ENCODE measurements at regions not wholly inside any gene's neighbourhood (a gene's known extent, or its start where the extent isn't known, plus 50 kb on each side); places are given as distances from the start of the nearest gene placed in this dataset.
"Not testable (repeated sequence)": the region's sequence is repeated elsewhere in the genome, so short reads cannot be mapped to it uniquely, and the experiment has no call there.

DNA sequence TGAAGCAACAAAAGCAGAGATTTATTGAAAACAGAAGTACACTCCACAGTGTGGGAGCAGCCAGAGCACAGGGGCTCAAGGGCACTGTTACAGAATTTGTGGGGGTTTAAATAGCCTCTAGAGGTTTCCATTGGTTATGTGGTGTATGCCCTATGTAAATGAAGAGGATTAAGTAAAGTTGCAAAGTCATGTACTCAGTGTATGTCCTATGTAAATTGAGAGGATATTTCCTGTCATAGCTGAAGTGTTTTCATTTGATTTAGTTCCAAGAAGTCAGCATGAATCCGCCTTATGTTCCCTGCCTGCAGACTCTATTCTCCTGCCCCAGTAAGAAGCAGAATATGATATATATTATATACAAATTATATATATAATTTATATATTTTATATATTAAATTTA, 966.0 kb upstream of the COX7C start:
- Histone ChIP-seq H3K9me2 (ENCODE audit: insufficient read depth, low read length) (no peaks in the 10 kb centered on the region), H3F3A (ENCODE audit: insufficient read depth, low read length, poor library complexity, severe bottlenecking) (no peaks in the 10 kb centered on the region), H3K27ac (ENCODE audit: low read length) (no peak overlapping the region), H2AFZ (ENCODE audit: low read depth, low read length) (no peak overlapping the region), H3K4me2 (ENCODE audit: low read length) (no peak overlapping the region), H3K9ac (ENCODE audit: low read length) (no peak overlapping the region), H3K36me3 (ENCODE audit: insufficient read depth, low read length) (no peaks in the 10 kb centered on the region), H4K20me1 (ENCODE audit: insufficient read depth) (no peaks in the 10 kb centered on the region), H3K4me3 (ENCODE audit: low read length) (no peak overlapping the region), H3K9me3 (ENCODE audit: low read length) (no peaks in the 10 kb centered on the region), H3K27me3 (ENCODE audit: insufficient read depth, low read depth, low read length) (no peaks in the 10 kb centered on the region), H3K79me2 (replicated peaks; ENCODE audit: insufficient read depth, low read length) (no peaks in the 10 kb centered on the region)
- TF ChIP-seq EZH2 (IDR thresholded peaks at IDR 0.05; ENCODE audit: borderline replicate concordance, insufficient read depth, low read length, poor library complexity, severe bottlenecking) = no peak
- TF ChIP-seq CTCF (IDR thresholded peaks at IDR 0.05; ENCODE audit: poor library complexity, severe bottlenecking) = no peak
- TF ChIP-seq EP300 (conservative IDR thresholded peaks at IDR 0.05; ENCODE audit: poor library complexity, severe bottlenecking) = no peak
- no peak for TF ChIP-seq TAF1 (IDR thresholded peaks at IDR 0.05; ENCODE audit: low read depth)
- no peak for TF ChIP-seq POLR2AphosphoS5 (IDR thresholded peaks at IDR 0.05)
- no peak for TF ChIP-seq RAD21 (conservative IDR thresholded peaks at IDR 0.05)
- TF ChIP-seq, protein P1, sequence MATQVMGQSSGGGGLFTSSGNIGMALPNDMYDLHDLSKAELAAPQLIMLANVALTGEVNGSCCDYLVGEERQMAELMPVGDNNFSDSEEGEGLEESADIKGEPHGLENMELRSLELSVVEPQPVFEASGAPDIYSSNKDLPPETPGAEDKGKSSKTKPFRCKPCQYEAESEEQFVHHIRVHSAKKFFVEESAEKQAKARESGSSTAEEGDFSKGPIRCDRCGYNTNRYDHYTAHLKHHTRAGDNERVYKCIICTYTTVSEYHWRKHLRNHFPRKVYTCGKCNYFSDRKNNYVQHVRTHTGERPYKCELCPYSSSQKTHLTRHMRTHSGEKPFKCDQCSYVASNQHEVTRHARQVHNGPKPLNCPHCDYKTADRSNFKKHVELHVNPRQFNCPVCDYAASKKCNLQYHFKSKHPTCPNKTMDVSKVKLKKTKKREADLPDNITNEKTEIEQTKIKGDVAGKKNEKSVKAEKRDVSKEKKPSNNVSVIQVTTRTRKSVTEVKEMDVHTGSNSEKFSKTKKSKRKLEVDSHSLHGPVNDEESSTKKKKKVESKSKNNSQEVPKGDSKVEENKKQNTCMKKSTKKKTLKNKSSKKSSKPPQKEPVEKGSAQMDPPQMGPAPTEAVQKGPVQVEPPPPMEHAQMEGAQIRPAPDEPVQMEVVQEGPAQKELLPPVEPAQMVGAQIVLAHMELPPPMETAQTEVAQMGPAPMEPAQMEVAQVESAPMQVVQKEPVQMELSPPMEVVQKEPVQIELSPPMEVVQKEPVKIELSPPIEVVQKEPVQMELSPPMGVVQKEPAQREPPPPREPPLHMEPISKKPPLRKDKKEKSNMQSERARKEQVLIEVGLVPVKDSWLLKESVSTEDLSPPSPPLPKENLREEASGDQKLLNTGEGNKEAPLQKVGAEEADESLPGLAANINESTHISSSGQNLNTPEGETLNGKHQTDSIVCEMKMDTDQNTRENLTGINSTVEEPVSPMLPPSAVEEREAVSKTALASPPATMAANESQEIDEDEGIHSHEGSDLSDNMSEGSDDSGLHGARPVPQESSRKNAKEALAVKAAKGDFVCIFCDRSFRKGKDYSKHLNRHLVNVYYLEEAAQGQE (IDR thresholded peaks at IDR 0.05; ENCODE audit: borderline replicate concordance) = no peak
- no peak for TF ChIP-seq SMC3 (conservative IDR thresholded peaks at IDR 0.05; ENCODE audit: poor library complexity)
- TF ChIP-seq MXI1 (conservative IDR thresholded peaks at IDR 0.05; ENCODE audit: poor library complexity, severe bottlenecking) = no peak

DNA sequence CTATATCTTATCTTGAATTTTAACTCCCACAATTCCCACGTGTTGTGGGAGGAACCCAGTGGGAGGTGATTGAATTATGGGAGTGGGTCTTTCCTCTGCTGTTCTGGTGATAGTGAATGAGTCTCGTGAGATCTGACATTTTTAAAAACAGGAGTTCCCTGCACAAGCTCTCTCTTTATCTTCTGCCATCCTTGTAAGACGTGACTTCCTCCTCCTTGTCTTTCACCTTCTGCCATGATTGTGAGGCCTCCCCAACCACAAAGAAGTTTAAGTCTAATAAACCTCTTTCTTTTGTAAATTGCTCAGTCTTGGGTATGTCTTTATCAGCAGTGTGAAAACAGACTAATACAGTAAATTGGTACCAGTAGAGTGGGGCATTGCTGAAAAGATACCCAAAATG, 963.6 kb upstream of the COX7C start:
- H3K4me3 ChIP-seq (ENCODE audit: low read length); H3K9me2 ChIP-seq (ENCODE audit: insufficient read depth, low read length); H2AFZ ChIP-seq (ENCODE audit: low read depth, low read length); H4K20me1 ChIP-seq (ENCODE audit: insufficient read depth); H3K4me2 ChIP-seq (ENCODE audit: low read length); H3K9me3 ChIP-seq (ENCODE audit: low read length); H3K27ac ChIP-seq (ENCODE audit: low read length); H3K27me3 ChIP-seq (ENCODE audit: insufficient read depth, low read depth, low read length); H3K9ac ChIP-seq (ENCODE audit: low read length); H3F3A ChIP-seq (ENCODE audit: insufficient read depth, low read length, poor library complexity, severe bottlenecking); H3K79me2 ChIP-seq (replicated peaks; ENCODE audit: insufficient read depth, low read length); H3K36me3 ChIP-seq (ENCODE audit: insufficient read depth, low read length): not testable (repeated sequence)

DNA sequence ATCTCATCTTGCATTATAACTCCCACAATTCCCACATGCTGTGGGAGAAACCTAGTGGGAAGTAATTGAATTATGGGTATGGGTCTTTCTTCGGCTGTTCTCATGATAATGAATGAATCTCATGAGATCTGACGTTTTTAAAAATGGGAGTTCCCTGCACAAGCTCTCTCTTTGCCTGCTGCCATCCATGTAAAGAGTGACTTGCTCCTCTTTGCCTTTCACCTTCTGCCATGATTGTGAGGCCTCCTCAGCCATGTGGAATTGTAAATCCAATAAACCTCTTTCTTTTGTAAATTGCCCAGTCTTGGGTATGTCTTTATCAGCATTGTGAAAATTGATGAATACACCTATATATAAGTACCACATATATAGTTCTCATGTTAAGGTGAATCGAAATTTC, 961.7 kb upstream of the COX7C start:
- Histone ChIP-seq H3K27ac (ENCODE audit: low read length) (no peak overlapping the region), H3K4me3 (ENCODE audit: low read length) (no peak overlapping the region), H3K27me3 (ENCODE audit: insufficient read depth, low read depth, low read length) (no peaks in the 10 kb centered on the region), H3K36me3 (ENCODE audit: insufficient read depth, low read length) (no peaks in the 10 kb centered on the region), H3F3A (ENCODE audit: insufficient read depth, low read length, poor library complexity, severe bottlenecking) (no peaks in the 10 kb centered on the region), H2AFZ (ENCODE audit: low read depth, low read length) (no peak overlapping the region), H4K20me1 (ENCODE audit: insufficient read depth) (no peaks in the 10 kb centered on the region), H3K9me3 (ENCODE audit: low read length) (no peaks in the 10 kb centered on the region), H3K4me2 (ENCODE audit: low read length) (no peak overlapping the region), H3K9me2 (ENCODE audit: insufficient read depth, low read length) (no peaks in the 10 kb centered on the region), H3K9ac (ENCODE audit: low read length) (no peak overlapping the region), H3K79me2 (replicated peaks; ENCODE audit: insufficient read depth, low read length) (no peaks in the 10 kb centered on the region)
- TF ChIP-seq EZH2 (IDR thresholded peaks at IDR 0.05; ENCODE audit: borderline replicate concordance, insufficient read depth, low read length, poor library complexity, severe bottlenecking) (no peak), SMC3 (conservative IDR thresholded peaks at IDR 0.05; ENCODE audit: poor library complexity) (no peak), EP300 (conservative IDR thresholded peaks at IDR 0.05; ENCODE audit: poor library complexity, severe bottlenecking) (no peak), TAF1 (IDR thresholded peaks at IDR 0.05; ENCODE audit: low read depth) (no peak)
- TF ChIP-seq, protein P1 (IDR thresholded peaks at IDR 0.05; ENCODE audit: borderline replicate concordance) = no peak

GRCh38 chr5:85657328-85657727, 960.4 kb upstream of the COX7C start:
- H3F3A ChIP-seq (ENCODE audit: insufficient read depth, low read length, poor library complexity, severe bottlenecking); H3K79me2 ChIP-seq (replicated peaks; ENCODE audit: insufficient read depth, low read length); H3K9me3 ChIP-seq (ENCODE audit: low read length); H3K27me3 ChIP-seq (ENCODE audit: insufficient read depth, low read depth, low read length); H4K20me1 ChIP-seq (ENCODE audit: insufficient read depth); H3K36me3 ChIP-seq (ENCODE audit: insufficient read depth, low read length); H3K27ac ChIP-seq (ENCODE audit: low read length); H3K9me2 ChIP-seq (ENCODE audit: insufficient read depth, low read length); H2AFZ ChIP-seq (ENCODE audit: low read depth, low read length); H3K9ac ChIP-seq (ENCODE audit: low read length); H3K4me2 ChIP-seq (ENCODE audit: low read length); H3K4me3 ChIP-seq (ENCODE audit: low read length): not testable (repeated sequence)

Measured in neural cell (in vitro differentiated cells).